Caco-2 (cell line): ENCODE measurements at regions not wholly inside any gene's neighbourhood (a gene's known extent, or its start where the extent isn't known, plus 50 kb on each side); places are given as distances from the start of the nearest gene placed in this dataset.
"Not testable (repeated sequence)": the region's sequence is repeated elsewhere in the genome, so short reads cannot be mapped to it uniquely, and the experiment has no call there.

Experiments
- BruUV-seq: library from RNA; stranded (reverse); fragments of 400-500 nt; replicated peaks from 2 replicates; lab custom pipeline; 2021; lab: Mats Ljungman, UMichigan
- CTCF ChIA-PET: fragments of 300-600 bp; sonication (Branson Sonifier 250); formaldehyde crosslinking; loops from one replicate; lab custom pipeline; 2022; ENCODE audit warnings: antibody characterized with exemption; lab: Charles Lee
- POLR2A ChIA-PET: fragments of 300-600 bp; sonication (Branson Sonifier 250); formaldehyde crosslinking; loops from one replicate; lab custom pipeline; 2022; ENCODE audit warnings: antibody characterized with exemption; lab: Charles Lee
- DNase-seq, 2 experiments: peaks; one replicate each; pipeline versions ENCODE4 v3.0.0 to v3.0.0-alpha.2; 2020 to 2022
- H3K27me3 ChIP-seq: replicated peaks from 2 replicates; pipeline ENCODE4 v1.6.0; 2011; ENCODE audit warnings: low read length; ENCODE audit not compliant: control insufficient read depth, insufficient read depth
- H3K36me3 ChIP-seq: 2 replicates; pipeline ENCODE4 v1.5.1; 2011; ENCODE audit warnings: low read length; ENCODE audit not compliant: control insufficient read depth, insufficient read depth
- H3K4me1 ChIP-seq: fragments of 250-450 bp; sonication (Bioruptor Pico); 2 replicates; pipeline ENCODE4 v1.5.1; 2020; ENCODE audit warnings: mild to moderate bottlenecking
- H3K4me3 ChIP-seq: 2 replicates; pipeline ENCODE4 v1.5.1; 2011; ENCODE audit warnings: low read depth, mild to moderate bottlenecking, control low read depth, low read length
- H3K9me3 ChIP-seq: fragments of 250-450 bp; sonication (Bioruptor Pico); 2 replicates; pipeline ENCODE4 v1.5.1; 2020; ENCODE audit warnings: mild to moderate bottlenecking, moderate library complexity
- H3K27ac Mint-ChIP-seq: one replicate; pipeline ENCODE4 v1.8.0; 2022; ENCODE audit warnings: mixed read lengths; ENCODE audit not compliant: unreplicated experiment
- H3K27me3 Mint-ChIP-seq: one replicate; pipeline ENCODE4 v1.8.0; 2022; ENCODE audit warnings: mixed read lengths; ENCODE audit not compliant: insufficient read depth, unreplicated experiment
- H3K36me3 Mint-ChIP-seq: one replicate; pipeline ENCODE4 v1.8.0; 2022; ENCODE audit warnings: mild to moderate bottlenecking, mixed read lengths; ENCODE audit not compliant: insufficient read depth, unreplicated experiment
- H3K4me1 Mint-ChIP-seq: one replicate; pipeline ENCODE4 v1.8.0; 2022; ENCODE audit warnings: low read depth, mixed read lengths; ENCODE audit not compliant: unreplicated experiment
- H3K4me3 Mint-ChIP-seq: one replicate; pipeline ENCODE4 v1.8.0; 2022; ENCODE audit warnings: mild to moderate bottlenecking, moderate library complexity, mixed read lengths; ENCODE audit not compliant: unreplicated experiment
- H3K9me3 Mint-ChIP-seq: one replicate; pipeline ENCODE4 v1.8.0; 2022; ENCODE audit warnings: mixed read lengths; ENCODE audit not compliant: unreplicated experiment
- CTCF ChIP-seq, 2 experiments: fragments of 200-600 bp in 1 of 2; IDR thresholded peaks; 1 replicate in 1 of 2; 2 replicates in 1 of 2; pipeline versions ENCODE4 v1.5.1 to v1.8.0; 2011 to 2022; ENCODE audit warnings: antibody characterized with exemption in 1 of 2, control low read depth in 1 of 2, inconsistent platforms in 1 of 2, low read depth in 1 of 2, low read length in 1 of 2, mild to moderate bottlenecking in 1 of 2, moderate library complexity in 1 of 2; ENCODE audit not compliant: insufficient read depth in 1 of 2, severe bottlenecking in 1 of 2, unreplicated experiment in 1 of 2
- intact Hi-C: fragments of 100-400 bp; cut with micrococcal nuclease; formaldehyde crosslinking; loops from one replicate; pipeline ENCODE4 v1.10.0; 2022; ENCODE audit not compliant: unreplicated experiment

- Histone ChIP-seq H3K4me3 (no peak overlapping the region), H3K4me1 (no peaks in the 10 kb centered on the region), H3K36me3 (no peaks in the 10 kb centered on the region), H3K27me3 (no peaks in the 10 kb centered on the region), H3K9me3 (no peaks in the 10 kb centered on the region)
- CTCF ChIA-PET: no interaction called here
- TF ChIP-seq CTCF (IDR thresholded peaks at IDR 0.05; ENCODE audit: insufficient read depth in 1 of 2, low read depth in 1 of 2, low read length in 1 of 2, severe bottlenecking in 1 of 2, unreplicated experiment in 1 of 2): no peak
- BruUV-seq: no TSS peak
- no peak for DNase-seq
- POLR2A ChIA-PET: no interaction called here
- no peak overlapping the region for H3K27ac Mint-ChIP-seq
- peaks cover 9% of the 10 kb centered on the region for H3K4me1 Mint-ChIP-seq
- no peak overlapping the region for H3K4me3 Mint-ChIP-seq
- peaks cover 11% of the 10 kb centered on the region for H3K9me3 Mint-ChIP-seq
- H3K36me3 Mint-ChIP-seq: no peaks in the 10 kb centered on the region
- intact Hi-C loops: no loop called here
- H3K27me3 Mint-ChIP-seq: no peaks in the 10 kb centered on the region
These were observed 149.1 kb upstream of the PIK3R1 start for GRCh38 chr5:68066277-68066955.

GRCh38 chr5:68065321-68065720 is 150.2 kb upstream of the PIK3R1 start:
- POLR2A ChIA-PET, H3K27ac Mint-ChIP-seq, H3K27me3 Mint-ChIP-seq, H3K9me3 ChIP-seq, H3K36me3 Mint-ChIP-seq, BruUV-seq, H3K36me3 ChIP-seq, DNase-seq, H3K27me3 ChIP-seq, intact Hi-C loops, CTCF ChIA-PET, H3K4me3 Mint-ChIP-seq, H3K4me3 ChIP-seq, H3K4me1 Mint-ChIP-seq, H3K4me1 ChIP-seq: not testable (repeated sequence)
- H3K9me3 Mint-ChIP-seq: peaks cover 17% of the 10 kb centered on the region

GRCh38 chr5:68060382-68060781 is 155.2 kb upstream of the PIK3R1 start:
- no TSS peak for BruUV-seq
- no peaks in the 10 kb centered on the region for H3K36me3 ChIP-seq
- no peak overlapping the region for H3K4me3 ChIP-seq
- H3K4me1 Mint-ChIP-seq: no peaks in the 10 kb centered on the region
- no peak overlapping the region for H3K4me3 Mint-ChIP-seq
- H3K36me3 Mint-ChIP-seq: no peaks in the 10 kb centered on the region
- DNase-seq: no peak
- no peak for TF ChIP-seq CTCF (IDR thresholded peaks at IDR 0.05; ENCODE audit: insufficient read depth in 1 of 2, low read depth in 1 of 2, low read length in 1 of 2, severe bottlenecking in 1 of 2, unreplicated experiment in 1 of 2)
- CTCF ChIA-PET: no interaction called here
- peaks cover 23% of the 10 kb centered on the region for H3K9me3 Mint-ChIP-seq
- intact Hi-C loops: no loop called here
- H3K9me3 ChIP-seq: no peaks in the 10 kb centered on the region
- no peaks in the 10 kb centered on the region for H3K27me3 ChIP-seq
- no peaks in the 10 kb centered on the region for H3K27me3 Mint-ChIP-seq
- POLR2A ChIA-PET: no interaction called here
- H3K27ac Mint-ChIP-seq: no peak overlapping the region
- H3K4me1 ChIP-seq: peaks cover 23% of the 10 kb centered on the region
